ENCODE measurements at regions not wholly inside any gene's neighbourhood (a gene's known extent, or its start where the extent isn't known, plus 50 kb on each side); places are given as distances from the start of the nearest gene placed in this dataset.

- no peak for DNase-seq (ENCODE audit: low read depth in 3 of 3)
Measured at GRCh38 chr5:125554355-125554754, 807.9 kb upstream of the ZNF608 start.

- no peak for DNase-seq (ENCODE audit: low read depth in 3 of 3)
Measured at GRCh38 chr5:125555591-125555990, 809.2 kb upstream of the ZNF608 start.

- DNase-seq (ENCODE audit: low read depth in 3 of 3): no peak
Measured at GRCh38 chr5:125558016-125558415, 811.6 kb upstream of the ZNF608 start.

- no peak for DNase-seq (ENCODE audit: low read depth in 3 of 3)
Measured at GRCh38 chr5:125558466-125558865, 812.0 kb upstream of the ZNF608 start.

GRCh38 chr5:125559296-125559695 lies 812.9 kb upstream of the ZNF608 start:
- DNase-seq (ENCODE audit: low read depth in 3 of 3): no peak

GRCh38 chr5:125560476-125561225 lies 814.2 kb upstream of the ZNF608 start:
- no peak for DNase-seq (ENCODE audit: low read depth in 3 of 3)

- no peak for DNase-seq (ENCODE audit: low read depth in 3 of 3)
Measured at GRCh38 chr5:125564317-125564975, 818.0 kb upstream of the ZNF608 start.

GRCh38 chr5:125574491-125575044 lies 828.1 kb upstream of the ZNF608 start:
- DNase-seq (ENCODE audit: low read depth in 3 of 3): no peak

GRCh38 chr5:125575171-125575890 lies 828.9 kb upstream of the ZNF608 start:
- no peak for DNase-seq (ENCODE audit: low read depth in 3 of 3)

- no peak for DNase-seq (ENCODE audit: low read depth in 3 of 3)
Measured at GRCh38 chr5:125575891-125576505, 829.6 kb upstream of the ZNF608 start.

GRCh38 chr5:125576822-125577221 lies 830.4 kb upstream of the ZNF608 start:
- DNase-seq (ENCODE audit: low read depth in 3 of 3): no peak

- DNase-seq (ENCODE audit: low read depth in 3 of 3): no peak
Measured at GRCh38 chr5:125578551-125578950, 832.1 kb upstream of the ZNF608 start.

- no peak for DNase-seq (ENCODE audit: low read depth in 3 of 3)
Measured at GRCh38 chr5:125579182-125579581, 832.7 kb upstream of the ZNF608 start.

- no peak for DNase-seq (ENCODE audit: low read depth in 3 of 3)
Measured at GRCh38 chr5:125581311-125581710, 834.9 kb upstream of the ZNF608 start.

- DNase-seq (ENCODE audit: low read depth in 3 of 3): no peak
Measured at GRCh38 chr5:125582352-125582751, 835.9 kb upstream of the ZNF608 start.

- no peak for DNase-seq (ENCODE audit: low read depth in 3 of 3)
Measured at GRCh38 chr5:125583321-125584139, 837.1 kb upstream of the ZNF608 start.

- no peak for DNase-seq (ENCODE audit: low read depth in 3 of 3)
Measured at GRCh38 chr5:125584140-125584520, 837.7 kb upstream of the ZNF608 start.

GRCh38 chr5:125587631-125588030 lies 835.6 kb upstream of the GRAMD2B start:
- no peak for DNase-seq (ENCODE audit: low read depth in 3 of 3)

- no peak for DNase-seq (ENCODE audit: low read depth in 3 of 3)
Measured at GRCh38 chr5:125592856-125593255, 830.4 kb upstream of the GRAMD2B start.

- no peak for DNase-seq (ENCODE audit: low read depth in 3 of 3)
Measured at GRCh38 chr5:125595095-125595494, 828.1 kb upstream of the GRAMD2B start.

- no peak for DNase-seq (ENCODE audit: low read depth in 3 of 3)
Measured at GRCh38 chr5:125595845-125596244, 827.4 kb upstream of the GRAMD2B start.

All from stimulated activated CD4-positive, alpha-beta T cell treated with anti-CD3 and anti-CD28 coated beads, TNF-alpha, amount 100 ng/mL, for 48 hours (primary cell).